GM10266 (cell line): ENCODE measurements at regions not wholly inside any gene's neighbourhood (a gene's known extent, or its start where the extent isn't known, plus 50 kb on each side); places are given as distances from the start of the nearest gene placed in this dataset.

Experiments
- DNase-seq: peaks from one replicate; pipeline ENCODE4 v3.0.0; 2012; ENCODE audit errors: extremely low spot score
- CTCF ChIP-seq: IDR thresholded peaks from 2 replicates; pipeline ENCODE4 v1.5.1; 2012; ENCODE audit warnings: mild to moderate bottlenecking, low read depth; ENCODE audit not compliant: control insufficient read depth, insufficient read depth; ENCODE audit errors: missing control alignments

GRCh38 chr4:177124349-177125064 is 185.2 kb upstream of the NEIL3 start:
- no peak for TF ChIP-seq CTCF
- no peak for DNase-seq

- no peak for TF ChIP-seq CTCF
- DNase-seq: no peak
Measured at GRCh38 chr4:177125656-177126055, 184.0 kb upstream of the NEIL3 start.

GRCh38 chr4:177127658-177128057 is 182.0 kb upstream of the NEIL3 start:
- DNase-seq: no peak
- no peak for TF ChIP-seq CTCF

GRCh38 chr4:177128306-177128705 is 181.4 kb upstream of the NEIL3 start:
- no peak for TF ChIP-seq CTCF
- DNase-seq: no peak

GRCh38 chr4:177131736-177132135 is 177.9 kb upstream of the NEIL3 start:
- no peak for TF ChIP-seq CTCF
- no peak for DNase-seq

- no peak for TF ChIP-seq CTCF
Measured at GRCh38 chr4:177147668-177148067, 162.0 kb upstream of the NEIL3 start.

GRCh38 chr4:177155454-177155853 is 154.2 kb upstream of the NEIL3 start:
- TF ChIP-seq CTCF: no peak
- no peak for DNase-seq

More at GRCh38 chr4:177147668-177148067, 162.0 kb upstream of the NEIL3 start:
- no peak for DNase-seq
